ENCODE measurements at regions not wholly inside any gene's neighbourhood (a gene's known extent, or its start where the extent isn't known, plus 50 kb on each side); places are given as distances from the start of the nearest gene placed in this dataset.
A peak's percentile ranks its signal among the peaks of the same experiment; 100 is the strongest.

DNA sequence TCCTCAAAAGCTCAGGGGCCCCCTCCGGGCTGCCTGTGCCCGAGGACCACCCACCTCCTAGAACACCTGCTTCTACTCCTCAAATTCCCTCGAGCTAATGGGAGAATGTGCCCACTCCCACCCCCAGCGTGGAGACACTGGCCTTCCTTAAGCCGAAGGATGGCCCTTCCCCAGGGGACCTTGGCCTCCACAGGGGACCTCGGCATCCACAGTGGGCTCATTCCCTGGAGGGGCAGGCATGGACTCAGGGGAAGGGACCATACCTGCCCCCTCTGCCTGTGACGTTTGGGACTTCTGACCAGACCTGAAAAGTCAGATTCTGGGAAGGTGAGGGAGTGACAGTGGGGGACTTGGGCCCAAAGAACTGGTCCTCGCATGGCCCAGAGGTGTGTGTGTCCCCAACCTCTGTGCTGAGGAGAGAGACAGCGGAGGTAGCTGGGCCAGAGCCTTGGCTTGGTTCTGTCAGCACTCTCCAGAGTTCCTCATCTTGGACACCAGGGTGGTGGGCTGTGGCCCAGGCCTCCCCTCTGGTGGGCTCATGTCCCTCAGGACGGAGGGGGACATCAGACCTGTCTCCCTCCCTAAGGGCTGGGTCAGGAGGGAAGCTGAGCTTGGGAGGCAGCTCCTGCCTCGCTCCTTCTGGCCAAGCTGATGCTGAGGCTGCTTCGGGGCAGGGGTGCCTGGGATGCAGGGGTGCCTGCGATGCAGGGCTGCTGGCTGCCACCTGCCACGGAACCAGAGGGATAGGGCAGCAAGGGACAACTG is 240.4 kb downstream of the HAUS1 start:
- peaks cover 0 to 32% (median 18%) of the 10 kb centered on the region in 5 donors for H3K4me1 ChIP-seq (ENCODE audit: control insufficient read depth in 5 of 5, insufficient read depth in 5 of 5, low read length in 5 of 5)
- no peaks in the 10 kb centered on the region for H3K36me3 ChIP-seq (ENCODE audit: control insufficient read depth in 5 of 5, insufficient read depth in 5 of 5, low read length in 5 of 5)
- H3K27me3 ChIP-seq (ENCODE audit: control insufficient read depth in 5 of 5, insufficient read depth in 4 of 5, low read length in 5 of 5) = no peaks in the 10 kb centered on the region
- no peak overlapping the region for H3K4me3 ChIP-seq (ENCODE audit: low read depth in 1 of 5, low read length in 5 of 5)
- no peak overlapping the region for H3K27ac ChIP-seq (ENCODE audit: low read depth, low read length)
- no peaks in the 10 kb centered on the region for H3K9me3 ChIP-seq (ENCODE audit: control insufficient read depth in 5 of 5, low read length in 5 of 5)
- peak overlapping the region in 1 of 5 donors; percentile 25 for H3K9ac ChIP-seq (ENCODE audit: low read length in 5 of 5)

DNA sequence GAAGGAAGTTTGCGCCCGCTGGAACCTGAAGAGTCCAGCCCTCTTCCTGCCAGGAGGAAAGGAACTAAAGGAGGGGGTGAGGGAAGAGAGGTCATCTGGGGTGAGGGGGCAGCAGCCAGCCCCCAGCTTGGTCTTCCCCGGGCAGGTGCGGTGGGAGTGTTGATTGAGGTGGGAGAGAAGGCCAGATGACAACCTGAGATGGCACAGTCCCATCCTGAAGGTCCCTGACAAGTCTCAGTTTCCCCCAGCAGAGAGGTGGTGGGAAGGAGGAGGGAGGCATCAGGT is 240.9 kb downstream of the HAUS1 start:
- Histone ChIP-seq H3K9ac (ENCODE audit: low read length in 5 of 5) (no peak overlapping the region), H3K4me3 (ENCODE audit: low read depth in 1 of 5, low read length in 5 of 5) (no peak overlapping the region), H3K27ac (ENCODE audit: low read depth, low read length) (no peak overlapping the region), H3K4me1 (ENCODE audit: control insufficient read depth in 5 of 5, insufficient read depth in 5 of 5, low read length in 5 of 5) (peaks cover 0 to 32% (median 18%) of the 10 kb centered on the region in 5 donors), H3K27me3 (ENCODE audit: control insufficient read depth in 5 of 5, insufficient read depth in 4 of 5, low read length in 5 of 5) (no peaks in the 10 kb centered on the region), H3K9me3 (ENCODE audit: control insufficient read depth in 5 of 5, low read length in 5 of 5) (no peaks in the 10 kb centered on the region), H3K36me3 (ENCODE audit: control insufficient read depth in 5 of 5, insufficient read depth in 5 of 5, low read length in 5 of 5) (no peaks in the 10 kb centered on the region)

DNA sequence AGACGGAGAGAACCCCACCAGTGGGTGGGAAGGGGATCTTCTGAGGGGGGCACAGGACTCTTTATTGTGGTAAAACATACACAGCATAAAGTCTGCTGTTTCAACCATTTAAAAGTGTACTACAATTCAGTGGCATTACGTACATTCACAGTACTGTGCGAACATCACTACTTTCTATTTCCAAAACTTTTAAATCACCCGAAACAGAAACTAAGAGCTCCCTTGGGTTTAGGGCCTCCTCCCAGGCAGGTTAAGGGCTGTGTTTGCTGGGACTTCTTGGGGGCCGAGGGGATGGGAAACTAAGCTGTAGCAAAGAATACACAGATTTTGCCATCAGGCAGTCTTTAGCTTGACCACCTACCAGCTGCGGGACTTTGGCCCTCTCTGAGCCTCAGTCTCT is 242.0 kb downstream of the HAUS1 start:
- Histone ChIP-seq H3K9me3 (ENCODE audit: control insufficient read depth in 5 of 5, low read length in 5 of 5) (no peaks in the 10 kb centered on the region), H3K27ac (ENCODE audit: low read depth, low read length) (no peak overlapping the region), H3K36me3 (ENCODE audit: control insufficient read depth in 5 of 5, insufficient read depth in 5 of 5, low read length in 5 of 5) (no peaks in the 10 kb centered on the region), H3K4me1 (ENCODE audit: control insufficient read depth in 5 of 5, insufficient read depth in 5 of 5, low read length in 5 of 5) (peaks cover 0 to 34% (median 18%) of the 10 kb centered on the region in 5 donors), H3K27me3 (ENCODE audit: control insufficient read depth in 5 of 5, insufficient read depth in 4 of 5, low read length in 5 of 5) (no peaks in the 10 kb centered on the region), H3K9ac (ENCODE audit: low read length in 5 of 5) (no peak overlapping the region), H3K4me3 (ENCODE audit: low read depth in 1 of 5, low read length in 5 of 5) (no peak overlapping the region)

- no peaks in the 10 kb centered on the region for H3K27me3 ChIP-seq (ENCODE audit: control insufficient read depth in 5 of 5, insufficient read depth in 4 of 5, low read length in 5 of 5)
- no peak overlapping the region for H3K27ac ChIP-seq (ENCODE audit: low read depth, low read length)
- H3K4me1 ChIP-seq (ENCODE audit: control insufficient read depth in 5 of 5, insufficient read depth in 5 of 5, low read length in 5 of 5) = peaks cover 0 to 30% (median 17%) of the 10 kb centered on the region in 5 donors
- no peak overlapping the region for H3K4me3 ChIP-seq (ENCODE audit: low read depth in 1 of 5, low read length in 5 of 5)
- no peak overlapping the region for H3K9ac ChIP-seq (ENCODE audit: low read length in 5 of 5)
- no peaks in the 10 kb centered on the region for H3K36me3 ChIP-seq (ENCODE audit: control insufficient read depth in 5 of 5, insufficient read depth in 5 of 5, low read length in 5 of 5)
- H3K9me3 ChIP-seq (ENCODE audit: control insufficient read depth in 5 of 5, low read length in 5 of 5) = no peaks in the 10 kb centered on the region
Observed at GRCh38 chr18:46346896-46347630, 242.9 kb downstream of the HAUS1 start.

DNA sequence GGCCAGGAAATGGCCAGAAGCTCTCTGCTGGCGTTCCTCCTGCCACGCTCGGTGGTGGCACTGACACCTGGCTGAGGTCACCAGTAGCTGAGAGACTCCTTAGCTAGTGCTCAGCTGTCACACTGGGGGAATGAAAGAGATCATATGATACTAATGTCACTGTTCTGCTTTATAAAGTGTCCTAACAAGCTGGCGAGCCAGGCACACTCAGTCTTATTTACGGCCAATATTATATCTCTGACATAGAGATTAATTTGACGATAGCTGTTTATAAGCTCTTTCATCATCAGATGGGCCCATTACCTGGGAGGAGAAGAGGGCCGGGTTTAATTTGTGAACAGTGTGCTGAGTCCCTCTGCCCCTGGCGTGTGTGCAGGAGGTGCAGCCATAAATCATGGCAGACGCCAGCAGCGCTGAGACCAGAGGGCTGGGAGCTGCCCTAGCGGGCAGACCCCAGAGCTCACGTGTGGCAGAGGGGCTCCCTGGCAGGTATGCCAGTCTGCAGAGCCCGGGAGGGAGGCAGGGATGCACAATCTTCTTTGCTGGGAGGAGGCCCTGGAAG is 246.5 kb downstream of the HAUS1 start:
- no peak overlapping the region for H3K9ac ChIP-seq (ENCODE audit: low read length in 5 of 5)
- no peaks in the 10 kb centered on the region for H3K36me3 ChIP-seq (ENCODE audit: control insufficient read depth in 5 of 5, insufficient read depth in 5 of 5, low read length in 5 of 5)
- peaks cover 0 to 3% (median 0%) of the 10 kb centered on the region in 5 donors for H3K4me1 ChIP-seq (ENCODE audit: control insufficient read depth in 5 of 5, insufficient read depth in 5 of 5, low read length in 5 of 5)
- no peaks in the 10 kb centered on the region for H3K9me3 ChIP-seq (ENCODE audit: control insufficient read depth in 5 of 5, low read length in 5 of 5)
- no peak overlapping the region for H3K27ac ChIP-seq (ENCODE audit: low read depth, low read length)
- no peak overlapping the region for H3K4me3 ChIP-seq (ENCODE audit: low read depth in 1 of 5, low read length in 5 of 5)
- no peaks in the 10 kb centered on the region for H3K27me3 ChIP-seq (ENCODE audit: control insufficient read depth in 5 of 5, insufficient read depth in 4 of 5, low read length in 5 of 5)

DNA sequence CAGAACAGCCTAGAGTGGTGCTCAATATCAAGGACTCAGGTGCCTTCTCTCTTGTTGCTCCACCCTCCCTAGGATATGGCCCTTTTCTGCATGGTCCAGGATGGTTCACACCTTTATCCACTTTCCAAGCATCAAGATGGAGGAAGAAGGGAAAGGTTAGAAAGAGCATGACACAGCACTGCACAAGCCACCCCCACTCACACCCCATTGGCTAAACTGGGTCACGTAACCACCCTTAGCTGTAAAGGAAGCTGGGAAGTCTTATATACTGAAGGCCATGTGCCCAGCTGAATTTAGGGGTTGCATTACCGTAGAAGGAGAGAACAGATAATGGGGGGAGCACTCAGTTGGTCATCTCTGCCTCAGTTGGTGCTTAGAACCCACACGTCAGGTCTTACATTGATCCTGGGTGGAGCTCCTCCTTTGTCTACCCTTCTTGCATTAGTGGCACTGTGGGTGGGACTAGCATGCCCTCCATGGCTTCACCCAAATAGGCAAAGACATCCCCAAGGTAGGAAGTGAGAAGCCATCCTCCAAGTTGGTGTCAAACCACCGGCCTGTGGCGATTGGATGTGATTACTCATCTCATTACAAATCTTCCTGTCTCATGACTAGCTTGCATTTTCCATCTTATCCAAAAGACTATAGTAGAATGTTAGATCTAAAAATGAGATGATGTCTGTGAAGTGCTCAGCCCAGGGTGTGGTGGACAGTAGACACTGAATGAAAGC is 248.5 kb downstream of the HAUS1 start:
- peaks cover 0 to 10% (median 0%) of the 10 kb centered on the region in 5 donors for H3K4me1 ChIP-seq (ENCODE audit: control insufficient read depth in 5 of 5, insufficient read depth in 5 of 5, low read length in 5 of 5)
- no peaks in the 10 kb centered on the region for H3K9me3 ChIP-seq (ENCODE audit: control insufficient read depth in 5 of 5, low read length in 5 of 5)
- H3K27ac ChIP-seq (ENCODE audit: low read depth, low read length) = no peak overlapping the region
- no peaks in the 10 kb centered on the region for H3K36me3 ChIP-seq (ENCODE audit: control insufficient read depth in 5 of 5, insufficient read depth in 5 of 5, low read length in 5 of 5)
- H3K27me3 ChIP-seq (ENCODE audit: control insufficient read depth in 5 of 5, insufficient read depth in 4 of 5, low read length in 5 of 5) = no peaks in the 10 kb centered on the region
- H3K4me3 ChIP-seq (ENCODE audit: low read depth in 1 of 5, low read length in 5 of 5) = no peak overlapping the region
- H3K9ac ChIP-seq (ENCODE audit: low read length in 5 of 5) = no peak overlapping the region

- Histone ChIP-seq H3K4me3 (ENCODE audit: low read depth in 1 of 5, low read length in 5 of 5) (no peak overlapping the region), H3K9me3 (ENCODE audit: control insufficient read depth in 5 of 5, low read length in 5 of 5) (no peaks in the 10 kb centered on the region), H3K27me3 (ENCODE audit: control insufficient read depth in 5 of 5, insufficient read depth in 4 of 5, low read length in 5 of 5) (no peaks in the 10 kb centered on the region), H3K9ac (ENCODE audit: low read length in 5 of 5) (no peak overlapping the region), H3K4me1 (ENCODE audit: control insufficient read depth in 5 of 5, insufficient read depth in 5 of 5, low read length in 5 of 5) (peaks cover 0 to 15% (median 0%) of the 10 kb centered on the region in 5 donors), H3K36me3 (ENCODE audit: control insufficient read depth in 5 of 5, insufficient read depth in 5 of 5, low read length in 5 of 5) (no peaks in the 10 kb centered on the region), H3K27ac (ENCODE audit: low read depth, low read length) (no peak overlapping the region)
Observed at GRCh38 chr18:46353460-46353859, 249.3 kb downstream of the HAUS1 start.

GRCh38 chr18:46356278-46357033 is 252.3 kb downstream of the HAUS1 start:
- no peaks in the 10 kb centered on the region for H3K27me3 ChIP-seq (ENCODE audit: control insufficient read depth in 5 of 5, insufficient read depth in 4 of 5, low read length in 5 of 5)
- peaks cover 2 to 11% (median 11%) of the 10 kb centered on the region in 5 donors for H3K9me3 ChIP-seq (ENCODE audit: control insufficient read depth in 5 of 5, low read length in 5 of 5)
- peaks cover 0 to 23% (median 0%) of the 10 kb centered on the region in 5 donors for H3K4me1 ChIP-seq (ENCODE audit: control insufficient read depth in 5 of 5, insufficient read depth in 5 of 5, low read length in 5 of 5)
- no peak overlapping the region for H3K9ac ChIP-seq (ENCODE audit: low read length in 5 of 5)
- no peak overlapping the region for H3K27ac ChIP-seq (ENCODE audit: low read depth, low read length)
- no peak overlapping the region for H3K4me3 ChIP-seq (ENCODE audit: low read depth in 1 of 5, low read length in 5 of 5)
- H3K36me3 ChIP-seq (ENCODE audit: control insufficient read depth in 5 of 5, insufficient read depth in 5 of 5, low read length in 5 of 5) = no peaks in the 10 kb centered on the region

DNA sequence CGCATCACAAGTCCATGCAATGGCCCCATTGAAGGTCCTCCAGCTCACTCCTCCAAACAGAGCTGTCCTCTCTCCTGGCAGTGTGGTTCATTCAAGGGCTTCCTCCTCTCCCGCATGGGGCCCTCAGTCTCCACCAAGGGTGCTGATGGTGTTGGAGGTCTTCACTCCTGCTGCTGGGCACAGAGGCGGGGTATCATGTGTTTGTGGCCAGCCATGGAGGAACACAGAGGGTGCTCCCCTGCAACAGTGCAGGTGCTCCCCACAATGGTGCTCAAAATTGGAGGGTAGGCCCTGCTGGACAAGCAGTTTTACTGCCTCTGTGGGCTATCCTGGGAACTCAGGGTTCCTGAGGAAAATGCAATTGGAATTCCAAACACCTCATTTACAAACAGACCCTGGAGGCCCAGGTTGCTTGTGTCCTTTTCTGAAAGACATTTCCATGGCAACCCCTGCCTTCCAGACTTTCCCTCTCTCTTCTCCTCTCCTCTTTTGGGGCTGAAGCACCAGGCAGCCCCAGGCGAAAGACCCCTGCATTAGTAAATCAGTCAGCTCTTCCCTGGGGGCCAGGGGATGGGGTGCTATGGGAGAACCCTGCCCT is 256.0 kb downstream of the HAUS1 start:
- Histone ChIP-seq H3K4me1 (ENCODE audit: control insufficient read depth in 5 of 5, insufficient read depth in 5 of 5, low read length in 5 of 5) (peaks cover 0 to 23% (median 3%) of the 10 kb centered on the region in 5 donors), H3K27me3 (ENCODE audit: control insufficient read depth in 5 of 5, insufficient read depth in 4 of 5, low read length in 5 of 5) (no peaks in the 10 kb centered on the region), H3K9ac (ENCODE audit: low read length in 5 of 5) (no peak overlapping the region), H3K36me3 (ENCODE audit: control insufficient read depth in 5 of 5, insufficient read depth in 5 of 5, low read length in 5 of 5) (no peaks in the 10 kb centered on the region), H3K27ac (ENCODE audit: low read depth, low read length) (no peak overlapping the region), H3K4me3 (ENCODE audit: low read depth in 1 of 5, low read length in 5 of 5) (no peak overlapping the region), H3K9me3 (ENCODE audit: control insufficient read depth in 5 of 5, low read length in 5 of 5) (peaks cover 2 to 11% (median 11%) of the 10 kb centered on the region in 5 donors)

All from subcutaneous abdominal adipose tissue (tissue), 5 donors.